ENCODE measurements at regions not wholly inside any gene's neighbourhood (a gene's known extent, or its start where the extent isn't known, plus 50 kb on each side); places are given as distances from the start of the nearest gene placed in this dataset.

GRCh38 chr1:208455821-208456220 is 211.6 kb upstream of the PLXNA2 start:
- BruUV-seq (replicated peaks): no TSS peak
- H3K27ac ChIP-seq (ENCODE audit: low read length): no peak overlapping the region
- H3K4me1 ChIP-seq (ENCODE audit: control insufficient read depth, insufficient read depth, low read length): no peaks in the 10 kb centered on the region
- ATAC-seq (no peak), DNase-seq (ENCODE audit: low read depth, low spot score) (no peak)
- in situ Hi-C loops (cut with HindIII; ENCODE audit: low pct_unique_long_range_greater_than_20kb, low sequenced_read_pairs) (no loop called here), intact Hi-C loops (cut with micrococcal nuclease; ENCODE audit: unreplicated experiment) (no loop called here)
- H3K27me3 ChIP-seq (ENCODE audit: control insufficient read depth, insufficient read depth, low read length): no peaks in the 10 kb centered on the region
- H3K4me3 ChIP-seq (ENCODE audit: low read depth in 2 of 2, low read length in 2 of 2): no peak overlapping the region
- no peaks in the 10 kb centered on the region for H3K36me3 ChIP-seq (ENCODE audit: control insufficient read depth, insufficient read depth, low read length)
- ChIA-PET CTCF (no interaction called here), POLR2A (no interaction called here)
- TF ChIP-seq REST (IDR thresholded peaks at IDR 0.05; ENCODE audit: insufficient read depth in 1 of 2, low read depth in 2 of 2, low read length in 1 of 2) (no peak), TCF7L2 (IDR thresholded peaks at IDR 0.05; ENCODE audit: low read depth, low read length) (no peak), CTCF (IDR thresholded peaks at IDR 0.05) (no peak), POLR2AphosphoS5 (IDR thresholded peaks at IDR 0.05; ENCODE audit: low read depth, low read length) (no peak), SIN3A (IDR thresholded peaks at IDR 0.05; ENCODE audit: borderline replicate concordance, insufficient read depth, low read depth, low read length) (no peak)
- no peaks in the 10 kb centered on the region for H3K9me3 ChIP-seq (ENCODE audit: control insufficient read depth, insufficient read depth, low read depth, low read length)

GRCh38 chr1:208456487-208456886 is 212.3 kb upstream of the PLXNA2 start:
- intact Hi-C loops (cut with micrococcal nuclease; ENCODE audit: unreplicated experiment) (no loop called here), in situ Hi-C loops (cut with HindIII; ENCODE audit: low pct_unique_long_range_greater_than_20kb, low sequenced_read_pairs) (no loop called here)
- no peaks in the 10 kb centered on the region for H3K36me3 ChIP-seq (ENCODE audit: control insufficient read depth, insufficient read depth, low read length)
- ATAC-seq: no peak
- H3K27ac ChIP-seq (ENCODE audit: low read length): no peak overlapping the region
- DNase-seq (ENCODE audit: low read depth, low spot score): no peak
- H3K9me3 ChIP-seq (ENCODE audit: control insufficient read depth, insufficient read depth, low read depth, low read length): no peaks in the 10 kb centered on the region
- no peak overlapping the region for H3K4me3 ChIP-seq (ENCODE audit: low read depth in 2 of 2, low read length in 2 of 2)
- no peak for TF ChIP-seq SIN3A (IDR thresholded peaks at IDR 0.05; ENCODE audit: borderline replicate concordance, insufficient read depth, low read depth, low read length)
- no peak for TF ChIP-seq TCF7L2 (IDR thresholded peaks at IDR 0.05; ENCODE audit: low read depth, low read length)
- TF ChIP-seq POLR2AphosphoS5 (IDR thresholded peaks at IDR 0.05; ENCODE audit: low read depth, low read length): no peak
- no peak for TF ChIP-seq CTCF (IDR thresholded peaks at IDR 0.05)
- no peak for TF ChIP-seq REST (IDR thresholded peaks at IDR 0.05; ENCODE audit: insufficient read depth in 1 of 2, low read depth in 2 of 2, low read length in 1 of 2)
- no TSS peak for BruUV-seq (replicated peaks)
- no peaks in the 10 kb centered on the region for H3K4me1 ChIP-seq (ENCODE audit: control insufficient read depth, insufficient read depth, low read length)
- CTCF ChIA-PET: no interaction called here
- POLR2A ChIA-PET: no interaction called here
- no peaks in the 10 kb centered on the region for H3K27me3 ChIP-seq (ENCODE audit: control insufficient read depth, insufficient read depth, low read length)
